ENCODE measurements at regions not wholly inside any gene's neighbourhood (a gene's known extent, or its start where the extent isn't known, plus 50 kb on each side); places are given as distances from the start of the nearest gene placed in this dataset.
A peak's percentile ranks its signal among the peaks of the same experiment; 100 is the strongest.
"Not testable (repeated sequence)": the region's sequence is repeated elsewhere in the genome, so short reads cannot be mapped to it uniquely, and the experiment has no call there.

DNA sequence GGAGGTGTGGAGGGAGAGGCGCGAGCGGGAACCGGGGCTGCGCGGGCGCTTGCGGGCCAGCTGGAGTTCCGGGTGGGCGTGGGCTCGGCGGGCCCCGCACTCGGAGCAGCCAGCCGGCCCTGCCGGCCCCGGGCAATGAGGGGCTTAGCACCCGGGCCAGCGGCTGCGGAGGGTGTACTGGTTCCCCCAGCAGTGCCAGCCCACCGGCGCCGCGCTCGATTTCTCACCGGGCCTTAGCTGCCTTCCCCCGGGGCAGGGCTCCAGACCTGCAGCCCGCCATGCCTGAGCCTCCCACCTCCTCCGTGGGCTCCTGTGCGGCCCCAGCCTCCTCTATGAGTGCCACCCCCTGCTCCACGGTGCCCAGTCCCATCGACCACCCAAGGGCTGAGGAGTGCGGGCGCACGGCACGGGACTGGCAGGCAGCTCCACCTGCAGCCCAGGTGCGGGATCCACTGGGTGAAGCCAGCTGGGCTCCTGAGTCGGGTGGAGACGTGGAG, 141.4 kb downstream of the SPRY1 start:
- DNase-seq (ENCODE audit: low read depth): not testable (repeated sequence)

- DNase-seq (ENCODE audit: low read depth): no peak
These were observed 149.3 kb downstream of the SPRY1 start for GRCh38 chr4:123545667-123546572.

- DNase-seq (ENCODE audit: low read depth): no peak
These were observed 150.0 kb downstream of the SPRY1 start for GRCh38 chr4:123546573-123547060.

- DNase-seq (ENCODE audit: low read depth): no peak
These were observed 150.9 kb downstream of the SPRY1 start for GRCh38 chr4:123547216-123548165.

- no peak for DNase-seq (ENCODE audit: low read depth)
These were observed 156.7 kb downstream of the SPRY1 start for GRCh38 chr4:123553279-123553678.

DNA sequence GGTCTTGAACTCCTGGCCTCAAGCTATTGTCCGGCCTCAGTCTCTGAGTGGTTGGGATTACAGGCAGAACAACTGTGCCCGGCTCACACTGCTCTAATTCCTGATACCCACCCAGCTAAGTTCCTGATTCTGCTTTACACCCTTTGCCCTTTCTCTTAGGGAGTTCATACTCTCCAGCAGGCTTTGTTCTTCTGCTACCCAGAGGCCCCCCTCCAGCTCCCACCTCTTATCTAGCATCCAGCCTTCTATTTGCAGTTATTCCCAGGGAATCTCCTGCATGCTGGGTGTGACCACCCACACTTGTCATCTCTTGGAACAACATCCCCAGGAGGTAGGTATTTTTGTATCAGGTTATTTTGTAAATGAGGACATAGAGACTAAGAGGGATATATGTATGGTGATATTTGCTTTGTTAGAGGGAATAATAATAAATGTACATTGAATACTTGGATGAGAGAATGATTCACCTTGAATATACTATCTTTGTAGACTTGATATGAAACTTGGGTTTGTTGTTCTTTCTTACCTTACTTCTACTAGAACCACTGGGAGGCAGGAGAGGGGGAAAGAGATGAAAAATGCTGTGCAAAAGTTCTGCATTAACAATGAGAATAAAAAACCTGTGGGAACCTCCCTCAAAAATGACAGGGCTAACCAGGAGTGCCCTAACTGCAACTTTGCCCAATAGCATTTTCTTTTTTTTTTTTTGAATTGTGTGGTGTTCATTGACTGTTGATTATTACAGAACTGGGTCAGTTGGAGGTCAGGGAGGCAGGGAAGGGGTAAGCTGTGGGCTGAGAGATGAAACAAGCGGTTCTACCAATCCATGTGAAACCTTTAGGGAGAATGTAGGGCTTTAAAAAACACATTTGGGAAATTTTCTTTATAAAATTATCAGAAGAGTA, 157.4 kb downstream of the SPRY1 start:
- DNase-seq (ENCODE audit: low read depth): no peak

- no peak for DNase-seq (ENCODE audit: low read depth)
These were observed 158.2 kb downstream of the SPRY1 start for GRCh38 chr4:123554801-123555232.

- DNase-seq (ENCODE audit: low read depth): no peak
These were observed 158.7 kb downstream of the SPRY1 start for GRCh38 chr4:123555233-123555806.

DNA sequence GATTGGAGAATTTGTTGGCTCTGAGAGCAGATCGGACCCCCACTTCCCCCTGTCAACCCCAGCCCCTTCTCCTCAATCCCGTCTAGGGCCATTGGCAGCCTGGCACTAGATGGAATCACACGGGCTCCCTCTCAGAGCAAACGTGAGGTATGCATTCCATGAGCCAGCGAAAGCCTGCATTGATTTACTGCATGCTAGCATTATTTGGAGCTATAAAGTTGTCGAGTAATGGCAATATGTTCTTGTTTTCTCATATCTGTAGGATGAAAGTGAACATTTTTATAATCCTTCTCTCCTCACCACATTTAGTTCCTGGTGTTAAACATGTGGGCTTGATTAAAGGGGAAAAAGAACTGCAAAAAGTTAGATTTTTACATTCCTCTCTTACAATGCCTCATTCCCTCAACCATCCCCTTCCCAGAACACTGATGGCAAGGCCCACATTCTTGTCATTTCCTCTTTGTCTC, 159.2 kb downstream of the SPRY1 start:
- no peak for DNase-seq (ENCODE audit: low read depth)

DNA sequence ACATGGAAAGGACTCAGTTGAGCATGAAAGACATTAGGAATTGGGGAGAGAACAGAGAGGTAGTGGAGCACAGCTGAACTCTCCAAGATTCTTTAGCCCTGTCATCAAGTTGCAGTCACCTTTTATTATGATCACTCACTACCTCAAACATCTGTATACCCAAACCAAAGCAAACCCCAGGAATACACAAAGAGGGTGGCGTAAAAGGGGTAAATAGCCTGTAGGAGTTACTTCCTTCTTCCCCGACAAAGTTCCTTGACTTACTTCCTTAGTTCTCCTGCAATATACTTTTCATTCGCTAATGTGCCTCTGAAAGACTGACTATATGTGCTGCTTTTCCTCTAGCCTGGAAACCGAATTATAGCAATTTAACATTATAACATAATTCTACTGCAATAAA, 159.9 kb downstream of the SPRY1 start:
- no peak for DNase-seq (ENCODE audit: low read depth)

GRCh38 chr4:123557857-123558536, 161.4 kb downstream of the SPRY1 start:
- DNase-seq (ENCODE audit: low read depth): no peak

- DNase-seq (ENCODE audit: low read depth): no peak
These were observed 162.3 kb downstream of the SPRY1 start for GRCh38 chr4:123558865-123559264.

- no peak for DNase-seq (ENCODE audit: low read depth)
These were observed 163.6 kb downstream of the SPRY1 start for GRCh38 chr4:123559955-123560871.

GRCh38 chr4:123561525-123561924, 164.9 kb downstream of the SPRY1 start:
- no peak for DNase-seq (ENCODE audit: low read depth)

GRCh38 chr4:123562994-123563750, 166.6 kb downstream of the SPRY1 start:
- DNase-seq (ENCODE audit: low read depth): no peak

- peak; percentile 4 for DNase-seq (ENCODE audit: low read depth)
These were observed 168.3 kb downstream of the SPRY1 start for GRCh38 chr4:123564758-123565346.

GRCh38 chr4:123568936-123569335, 172.3 kb downstream of the SPRY1 start:
- DNase-seq (ENCODE audit: low read depth): no peak

GRCh38 chr4:123569541-123569940, 172.9 kb downstream of the SPRY1 start:
- DNase-seq (ENCODE audit: low read depth): no peak

Data from activated T-cell treated with anti-CD3 and anti-CD28 coated beads for 1 hour (primary cell).